ENCODE measurements at regions not wholly inside any gene's neighbourhood (a gene's known extent, or its start where the extent isn't known, plus 50 kb on each side); places are given as distances from the start of the nearest gene placed in this dataset.
"Not testable (repeated sequence)": the region's sequence is repeated elsewhere in the genome, so short reads cannot be mapped to it uniquely, and the experiment has no call there.

DNA sequence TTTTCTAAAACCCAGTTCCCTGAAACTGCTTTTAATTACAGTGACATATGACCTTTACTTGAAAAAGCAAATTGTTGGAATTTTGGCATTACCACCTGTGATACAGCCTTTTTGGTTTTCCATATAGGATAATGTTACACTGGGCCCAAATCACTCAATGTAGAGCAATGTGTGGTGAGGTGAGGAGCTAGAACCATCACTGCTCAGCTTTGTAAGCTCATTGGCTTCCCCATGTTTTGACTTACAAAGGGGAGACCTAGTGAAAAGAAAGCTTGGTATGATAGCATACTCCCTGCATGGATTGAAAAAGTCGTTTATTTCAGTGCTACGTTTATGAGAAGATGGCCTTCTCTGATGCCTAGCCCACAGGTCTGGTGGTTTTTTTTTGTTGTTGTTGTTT, 470.4 kb upstream of the EPHA7 start:
- Histone ChIP-seq H3K36me3 (ENCODE audit: insufficient read depth, low read length) (no peaks in the 10 kb centered on the region), H3K27me3 (ENCODE audit: control insufficient read depth, insufficient read depth, low read length) (no peaks in the 10 kb centered on the region), H3K4me3 (ENCODE audit: low read length) (no peak overlapping the region), H3K4me2 (ENCODE audit: low read length) (no peak overlapping the region), H3K9ac (ENCODE audit: low read depth, low read length) (no peak overlapping the region), H3K9me3 (replicated peaks; ENCODE audit: low read length) (no peaks in the 10 kb centered on the region), H3K4me1 (ENCODE audit: control insufficient read depth, insufficient read depth, low read length) (no peaks in the 10 kb centered on the region)

DNA sequence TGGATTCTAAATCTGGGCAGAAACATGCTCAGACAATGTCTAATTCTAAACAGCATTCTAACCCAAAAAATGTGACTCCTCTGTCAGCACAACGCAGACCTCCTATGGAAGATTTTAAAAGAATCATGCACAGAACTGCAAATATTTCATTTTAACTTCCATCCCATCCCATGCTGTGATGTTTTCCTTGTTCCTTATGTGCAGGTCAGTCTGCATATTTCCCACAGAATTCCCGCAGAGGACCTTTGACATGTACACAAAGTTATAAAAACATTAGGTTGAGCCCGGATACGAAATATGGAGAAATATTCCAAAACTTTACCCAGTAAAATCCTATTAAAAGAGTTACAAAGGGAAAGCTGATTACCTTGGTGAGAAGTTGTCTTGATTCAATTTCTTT, 467.1 kb upstream of the EPHA7 start:
- no peak overlapping the region for H3K4me3 ChIP-seq (ENCODE audit: low read length)
- no peaks in the 10 kb centered on the region for H3K9me3 ChIP-seq (replicated peaks; ENCODE audit: low read length)
- H3K4me2 ChIP-seq (ENCODE audit: low read length), result no peak overlapping the region
- H3K36me3 ChIP-seq (ENCODE audit: insufficient read depth, low read length), result no peaks in the 10 kb centered on the region
- H3K9ac ChIP-seq (ENCODE audit: low read depth, low read length), result no peak overlapping the region
- no peaks in the 10 kb centered on the region for H3K27me3 ChIP-seq (ENCODE audit: control insufficient read depth, insufficient read depth, low read length)
- H3K4me1 ChIP-seq (ENCODE audit: control insufficient read depth, insufficient read depth, low read length), result no peaks in the 10 kb centered on the region

DNA sequence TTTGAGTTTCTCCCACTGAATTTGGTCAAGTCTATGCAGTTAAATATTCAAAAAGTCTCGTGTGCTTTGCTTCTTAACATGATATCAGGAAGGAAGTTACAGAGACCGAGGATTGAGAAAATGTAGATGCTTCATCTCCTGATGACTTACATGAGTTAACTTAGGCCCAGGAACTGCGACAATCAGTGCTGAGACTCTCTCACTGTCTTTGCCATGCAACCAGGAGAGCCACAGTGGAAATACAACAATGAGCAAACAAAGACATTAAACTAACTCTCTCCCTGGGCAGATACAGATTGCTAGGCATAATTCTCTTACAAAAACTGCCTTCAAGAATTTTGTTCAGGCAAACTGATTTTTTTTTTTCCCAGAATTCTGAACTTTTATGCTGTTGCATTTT, 440.6 kb upstream of the EPHA7 start:
- no peaks in the 10 kb centered on the region for H3K27me3 ChIP-seq (ENCODE audit: control insufficient read depth, insufficient read depth, low read length)
- no peak overlapping the region for H3K4me3 ChIP-seq (ENCODE audit: low read length)
- no peaks in the 10 kb centered on the region for H3K4me1 ChIP-seq (ENCODE audit: control insufficient read depth, insufficient read depth, low read length)
- no peaks in the 10 kb centered on the region for H3K9me3 ChIP-seq (replicated peaks; ENCODE audit: low read length)
- H3K9ac ChIP-seq (ENCODE audit: low read depth, low read length), result no peak overlapping the region
- no peaks in the 10 kb centered on the region for H3K36me3 ChIP-seq (ENCODE audit: insufficient read depth, low read length)
- H3K4me2 ChIP-seq (ENCODE audit: low read length), result no peak overlapping the region

DNA sequence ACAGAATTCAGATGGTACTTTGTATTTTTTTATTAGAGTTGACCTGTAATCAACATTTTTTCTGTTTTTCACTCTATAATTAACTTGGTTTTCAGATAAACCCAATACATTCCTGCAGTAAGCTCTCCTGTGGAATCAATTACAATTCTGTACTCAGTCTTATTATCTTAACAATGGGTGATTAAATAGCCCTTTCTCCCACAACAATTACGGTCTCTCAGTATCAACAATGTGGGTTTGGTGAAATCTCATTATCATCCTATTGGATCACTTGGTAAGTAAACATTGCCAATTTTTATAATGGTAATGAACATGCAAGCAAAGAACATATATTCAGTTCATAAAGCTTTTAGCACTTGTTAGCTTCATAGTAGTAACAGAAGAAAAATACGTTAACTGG, 438.9 kb upstream of the EPHA7 start:
- no peak overlapping the region for H3K4me2 ChIP-seq (ENCODE audit: low read length)
- H3K27me3 ChIP-seq (ENCODE audit: control insufficient read depth, insufficient read depth, low read length), result no peaks in the 10 kb centered on the region
- no peaks in the 10 kb centered on the region for H3K9me3 ChIP-seq (replicated peaks; ENCODE audit: low read length)
- H3K36me3 ChIP-seq (ENCODE audit: insufficient read depth, low read length), result no peaks in the 10 kb centered on the region
- H3K4me1 ChIP-seq (ENCODE audit: control insufficient read depth, insufficient read depth, low read length), result no peaks in the 10 kb centered on the region
- H3K4me3 ChIP-seq (ENCODE audit: low read length), result no peak overlapping the region
- no peak overlapping the region for H3K9ac ChIP-seq (ENCODE audit: low read depth, low read length)

DNA sequence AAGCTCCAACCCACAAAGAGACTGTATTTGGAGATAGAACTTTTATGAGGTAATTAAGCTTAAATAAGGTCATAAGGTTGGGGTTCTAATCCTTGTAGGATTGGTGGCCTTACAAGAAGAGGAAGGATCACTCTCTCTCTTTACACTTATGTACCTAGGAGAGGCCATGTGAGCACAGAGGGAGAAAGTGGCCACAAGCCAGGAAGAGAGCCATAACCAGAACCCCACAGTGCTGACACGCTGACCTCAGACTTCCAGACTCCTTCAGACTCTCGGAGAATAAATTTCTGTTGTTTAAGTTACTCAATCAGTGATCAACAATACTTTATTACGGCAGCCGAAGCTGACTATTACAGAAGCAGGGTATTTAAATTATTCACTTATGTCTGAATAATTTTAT, 430.5 kb upstream of the EPHA7 start:
- H3K4me2 ChIP-seq (ENCODE audit: low read length), result no peak overlapping the region
- no peak overlapping the region for H3K4me3 ChIP-seq (ENCODE audit: low read length)
- H3K9me3 ChIP-seq (replicated peaks; ENCODE audit: low read length), result no peaks in the 10 kb centered on the region
- H3K27me3 ChIP-seq (ENCODE audit: control insufficient read depth, insufficient read depth, low read length), result no peaks in the 10 kb centered on the region
- H3K36me3 ChIP-seq (ENCODE audit: insufficient read depth, low read length), result no peaks in the 10 kb centered on the region
- H3K4me1 ChIP-seq (ENCODE audit: control insufficient read depth, insufficient read depth, low read length), result peaks cover 8% of the 10 kb centered on the region
- H3K9ac ChIP-seq (ENCODE audit: low read depth, low read length), result no peak overlapping the region

DNA sequence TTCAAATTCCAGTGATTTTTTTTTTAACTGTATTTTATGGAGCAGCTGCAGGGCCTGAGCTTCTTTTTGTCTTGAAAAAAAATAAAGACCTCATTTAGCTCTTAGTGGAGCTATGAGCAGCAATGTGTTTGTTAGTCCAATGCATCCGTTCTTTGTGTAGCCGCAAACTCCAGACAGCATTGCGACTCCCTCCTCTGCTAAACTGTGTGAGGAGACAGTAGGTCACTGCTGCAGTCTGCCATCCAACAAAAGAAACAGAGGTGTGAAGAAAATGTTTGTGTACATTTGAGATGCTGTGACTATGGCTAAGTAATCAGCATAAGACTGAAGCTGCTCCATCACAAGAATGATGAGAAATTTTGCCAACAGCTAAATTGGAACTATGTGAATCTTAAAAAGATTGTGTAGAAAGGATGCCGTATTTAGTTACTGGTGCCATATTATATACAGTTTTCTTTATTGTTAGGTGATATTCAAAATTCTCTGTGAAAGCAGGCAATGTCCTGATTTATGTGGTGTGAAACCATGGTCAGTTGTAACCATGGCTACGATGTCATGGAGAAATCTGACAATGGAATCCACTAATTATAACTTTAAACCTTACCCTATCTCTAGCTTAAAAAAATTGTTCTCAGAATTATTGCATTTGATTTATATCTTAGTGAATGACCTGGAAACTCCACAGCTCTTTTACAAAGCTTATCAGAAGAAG, 428.8 kb upstream of the EPHA7 start:
- Histone ChIP-seq H3K4me3 (ENCODE audit: low read length) (no peak overlapping the region), H3K9ac (ENCODE audit: low read depth, low read length) (no peak overlapping the region), H3K4me2 (ENCODE audit: low read length) (no peak overlapping the region), H3K4me1 (ENCODE audit: control insufficient read depth, insufficient read depth, low read length) (peaks cover 8% of the 10 kb centered on the region), H3K27me3 (ENCODE audit: control insufficient read depth, insufficient read depth, low read length) (no peaks in the 10 kb centered on the region), H3K36me3 (ENCODE audit: insufficient read depth, low read length) (no peaks in the 10 kb centered on the region), H3K9me3 (replicated peaks; ENCODE audit: low read length) (no peaks in the 10 kb centered on the region)

DNA sequence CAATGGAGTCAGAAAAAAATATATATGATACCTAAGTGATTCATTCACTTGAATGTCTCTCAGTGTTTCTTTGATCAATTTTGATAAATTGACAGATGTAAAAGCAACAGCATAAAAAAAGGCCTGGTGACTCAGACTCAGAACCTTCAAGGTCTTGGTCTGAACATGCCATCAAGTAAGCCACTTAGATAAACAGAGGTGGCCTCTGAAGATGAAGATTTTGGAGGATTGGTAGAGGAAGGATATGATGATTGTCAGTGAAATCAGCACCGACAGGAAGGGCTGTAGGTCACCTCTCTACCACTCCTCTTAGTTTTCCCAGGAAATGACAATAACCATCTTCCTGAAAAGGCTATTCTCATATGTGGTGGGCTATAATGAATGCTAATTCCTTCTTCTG, 422.8 kb upstream of the EPHA7 start:
- H3K9ac ChIP-seq (ENCODE audit: low read depth, low read length), result no peak overlapping the region
- no peaks in the 10 kb centered on the region for H3K27me3 ChIP-seq (ENCODE audit: control insufficient read depth, insufficient read depth, low read length)
- H3K9me3 ChIP-seq (replicated peaks; ENCODE audit: low read length), result no peaks in the 10 kb centered on the region
- no peak overlapping the region for H3K4me2 ChIP-seq (ENCODE audit: low read length)
- H3K4me3 ChIP-seq (ENCODE audit: low read length), result no peak overlapping the region
- no peaks in the 10 kb centered on the region for H3K36me3 ChIP-seq (ENCODE audit: insufficient read depth, low read length)
- H3K4me1 ChIP-seq (ENCODE audit: control insufficient read depth, insufficient read depth, low read length), result peaks cover 3% of the 10 kb centered on the region

DNA sequence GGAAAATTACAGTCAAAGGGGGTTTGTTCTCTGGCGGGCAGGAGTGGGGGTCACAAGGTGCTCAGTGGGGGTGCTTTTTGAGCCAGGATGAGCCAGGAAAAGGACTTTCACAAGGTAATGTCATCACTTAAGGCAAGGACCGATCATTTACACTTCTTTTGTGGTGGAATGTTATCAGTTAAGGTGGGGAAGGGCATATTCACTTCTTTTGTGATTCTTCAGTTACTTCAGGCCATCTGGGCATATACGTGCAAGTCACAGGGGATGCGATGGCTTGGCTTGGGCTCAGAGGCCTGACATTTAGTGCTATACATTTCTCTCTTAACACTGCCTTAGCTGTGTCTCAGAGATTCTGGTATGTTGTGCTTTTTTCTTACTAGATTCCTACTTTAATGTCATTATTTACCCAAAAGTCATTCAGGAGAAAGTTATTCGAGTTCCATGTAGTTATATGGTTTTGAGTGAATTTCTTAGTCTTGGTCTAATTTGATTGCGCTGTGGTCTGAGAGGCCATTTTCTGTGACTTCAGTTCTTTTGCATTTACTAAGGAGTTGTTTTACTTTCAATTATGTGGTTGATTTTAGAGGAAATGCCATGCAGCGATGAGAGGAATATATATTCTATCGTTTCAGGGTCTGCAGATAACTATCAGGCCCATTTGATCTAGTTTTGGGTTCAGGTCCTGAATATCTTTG, 416.2 kb upstream of the EPHA7 start:
- H3K9ac ChIP-seq (ENCODE audit: low read depth, low read length); H3K27me3 ChIP-seq (ENCODE audit: control insufficient read depth, insufficient read depth, low read length); H3K4me2 ChIP-seq (ENCODE audit: low read length); H3K36me3 ChIP-seq (ENCODE audit: insufficient read depth, low read length); H3K4me1 ChIP-seq (ENCODE audit: control insufficient read depth, insufficient read depth, low read length); H3K9me3 ChIP-seq (replicated peaks; ENCODE audit: low read length); H3K4me3 ChIP-seq (ENCODE audit: low read length): not testable (repeated sequence)

DNA sequence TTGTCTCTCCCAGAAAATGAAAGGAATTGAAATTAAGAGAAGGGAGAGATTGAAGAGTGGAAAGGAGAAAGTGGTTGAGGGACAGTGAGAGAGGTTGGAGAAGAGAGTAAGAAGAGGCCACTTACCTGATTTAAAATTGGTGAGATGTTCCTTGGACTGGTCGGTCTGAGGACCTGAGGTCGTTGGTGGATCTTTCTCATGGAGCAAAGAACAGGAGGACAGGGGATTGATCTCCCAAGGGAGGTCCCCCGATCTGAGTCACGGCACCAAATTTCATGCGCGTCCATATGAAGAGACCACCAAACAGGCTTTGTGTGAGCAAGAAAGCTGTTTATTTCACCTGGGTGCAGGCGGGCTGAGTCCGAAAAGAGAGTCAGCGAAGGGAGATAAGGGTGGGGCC, 415.7 kb upstream of the EPHA7 start:
- H3K27me3 ChIP-seq (ENCODE audit: control insufficient read depth, insufficient read depth, low read length); H3K4me1 ChIP-seq (ENCODE audit: control insufficient read depth, insufficient read depth, low read length); H3K9me3 ChIP-seq (replicated peaks; ENCODE audit: low read length); H3K9ac ChIP-seq (ENCODE audit: low read depth, low read length); H3K36me3 ChIP-seq (ENCODE audit: insufficient read depth, low read length); H3K4me3 ChIP-seq (ENCODE audit: low read length); H3K4me2 ChIP-seq (ENCODE audit: low read length): not testable (repeated sequence)

DNA sequence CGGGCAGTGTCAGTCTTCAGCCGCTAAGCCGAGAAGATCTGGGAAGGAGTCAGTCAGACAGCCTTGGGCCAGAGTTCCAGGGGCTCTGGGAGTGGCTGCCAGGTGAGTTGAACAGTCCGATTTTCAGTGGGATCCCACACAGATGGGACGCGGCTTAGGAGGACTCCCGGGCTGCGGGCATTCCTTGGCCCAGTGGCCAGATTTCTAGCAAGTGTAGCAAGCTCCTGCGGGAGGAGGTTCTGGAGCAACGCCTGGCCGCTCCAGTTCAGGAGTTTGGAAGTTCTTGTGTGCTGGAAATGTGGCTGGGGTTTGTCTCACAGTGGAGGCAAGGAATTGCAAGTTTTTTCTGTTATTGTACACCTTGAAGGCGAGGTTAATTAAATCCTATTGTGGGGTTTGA, 414.0 kb upstream of the EPHA7 start:
- not testable (repeated sequence) for H3K36me3 ChIP-seq (ENCODE audit: insufficient read depth, low read length); H3K9ac ChIP-seq (ENCODE audit: low read depth, low read length); H3K4me3 ChIP-seq (ENCODE audit: low read length); H3K27me3 ChIP-seq (ENCODE audit: control insufficient read depth, insufficient read depth, low read length); H3K9me3 ChIP-seq (replicated peaks; ENCODE audit: low read length); H3K4me1 ChIP-seq (ENCODE audit: control insufficient read depth, insufficient read depth, low read length); H3K4me2 ChIP-seq (ENCODE audit: low read length)

DNA sequence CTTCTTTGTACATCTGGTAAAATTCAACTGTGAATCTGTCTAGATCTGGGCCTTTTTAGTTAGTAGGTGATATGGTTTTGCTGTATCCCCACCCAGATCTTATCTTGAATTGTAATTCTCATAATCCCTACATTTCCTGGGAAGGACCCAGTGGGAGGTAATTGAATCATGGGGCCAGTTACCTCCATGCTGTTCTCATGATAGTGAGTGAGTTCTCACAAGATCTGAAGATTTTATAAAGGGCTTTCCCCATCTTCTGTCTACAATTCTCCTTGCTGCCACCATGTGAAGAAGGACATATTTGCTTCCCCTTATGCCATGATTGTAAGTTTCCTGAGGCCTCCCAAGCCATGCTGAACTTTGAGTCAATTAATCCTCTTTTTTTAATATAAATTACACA, 410.4 kb upstream of the EPHA7 start:
- H3K36me3 ChIP-seq (ENCODE audit: insufficient read depth, low read length); H3K27me3 ChIP-seq (ENCODE audit: control insufficient read depth, insufficient read depth, low read length); H3K9me3 ChIP-seq (replicated peaks; ENCODE audit: low read length); H3K4me3 ChIP-seq (ENCODE audit: low read length); H3K4me2 ChIP-seq (ENCODE audit: low read length); H3K9ac ChIP-seq (ENCODE audit: low read depth, low read length); H3K4me1 ChIP-seq (ENCODE audit: control insufficient read depth, insufficient read depth, low read length): not testable (repeated sequence)

DNA sequence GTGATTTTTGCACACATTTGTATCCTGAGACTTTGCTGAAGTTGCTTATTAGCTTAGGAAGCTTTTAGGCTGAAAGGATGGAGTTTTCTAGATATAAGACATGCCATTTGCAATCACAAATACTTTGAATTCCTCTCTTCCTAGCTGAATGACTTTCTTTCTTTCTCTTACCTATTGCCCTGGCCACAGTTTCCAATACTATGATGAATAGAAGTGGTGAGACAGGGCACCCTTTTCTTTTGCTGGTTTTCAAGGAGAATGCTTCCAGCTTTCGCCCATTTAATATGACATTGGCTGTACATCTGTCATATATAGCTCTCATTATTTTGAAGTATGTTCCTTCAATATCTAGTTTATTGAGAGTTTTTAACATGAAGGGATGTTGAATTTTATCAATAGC, 409.6 kb upstream of the EPHA7 start:
- Histone ChIP-seq H3K4me2 (ENCODE audit: low read length) (no peak overlapping the region), H3K4me3 (ENCODE audit: low read length) (no peak overlapping the region), H3K9me3 (replicated peaks; ENCODE audit: low read length) (no peaks in the 10 kb centered on the region), H3K36me3 (ENCODE audit: insufficient read depth, low read length) (no peaks in the 10 kb centered on the region), H3K27me3 (ENCODE audit: control insufficient read depth, insufficient read depth, low read length) (no peaks in the 10 kb centered on the region), H3K4me1 (ENCODE audit: control insufficient read depth, insufficient read depth, low read length) (no peaks in the 10 kb centered on the region), H3K9ac (ENCODE audit: low read depth, low read length) (no peak overlapping the region)

Measured in skeletal muscle satellite cell (primary cell).